Mesothelial cell of epicardium (in vitro differentiated cells): ENCODE measurements at regions not wholly inside any gene's neighbourhood (a gene's known extent, or its start where the extent isn't known, plus 50 kb on each side); places are given as distances from the start of the nearest gene placed in this dataset.

Source experiments
- DNase-seq, 2 experiments: peaks; one replicate each; pipeline ENCODE4 v3.0.0; 2021; ENCODE audit warnings: low spot score in 2 of 2; ENCODE audit not compliant: unreplicated experiment in 2 of 2
- H3K27ac Mint-ChIP-seq: 2 replicates; pipeline ENCODE4 v1.8.0; 2021; ENCODE audit warnings: mixed read lengths
- H3K27me3 Mint-ChIP-seq: 2 replicates; pipeline ENCODE4 v1.8.0; 2021; ENCODE audit warnings: low read depth, mixed read lengths
- H3K36me3 Mint-ChIP-seq: 2 replicates; pipeline ENCODE4 v1.8.0; 2021; ENCODE audit warnings: mixed read lengths
- H3K4me1 Mint-ChIP-seq: 2 replicates; pipeline ENCODE4 v1.8.0; 2021; ENCODE audit warnings: mixed read lengths
- H3K4me3 Mint-ChIP-seq: 2 replicates; pipeline ENCODE4 v1.8.0; 2021; ENCODE audit warnings: mild to moderate bottlenecking, moderate library complexity, mixed read lengths
- H3K9me3 Mint-ChIP-seq: 2 replicates; pipeline ENCODE4 v1.8.0; 2021; ENCODE audit warnings: mixed read lengths
- TF ChIP-seq, protein P1 (sequence below): fragments of 200-600 bp; sonication (generic); IDR thresholded peaks from one replicate; pipeline ENCODE4 v1.5.0; 2021; ENCODE audit warnings: antibody characterized with exemption; ENCODE audit not compliant: unreplicated experiment

- H3K4me3 Mint-ChIP-seq = no peak overlapping the region
Observed at GRCh38 chr15:31274496-31275330, 51.9 kb upstream of the KLF13 start.

DNA sequence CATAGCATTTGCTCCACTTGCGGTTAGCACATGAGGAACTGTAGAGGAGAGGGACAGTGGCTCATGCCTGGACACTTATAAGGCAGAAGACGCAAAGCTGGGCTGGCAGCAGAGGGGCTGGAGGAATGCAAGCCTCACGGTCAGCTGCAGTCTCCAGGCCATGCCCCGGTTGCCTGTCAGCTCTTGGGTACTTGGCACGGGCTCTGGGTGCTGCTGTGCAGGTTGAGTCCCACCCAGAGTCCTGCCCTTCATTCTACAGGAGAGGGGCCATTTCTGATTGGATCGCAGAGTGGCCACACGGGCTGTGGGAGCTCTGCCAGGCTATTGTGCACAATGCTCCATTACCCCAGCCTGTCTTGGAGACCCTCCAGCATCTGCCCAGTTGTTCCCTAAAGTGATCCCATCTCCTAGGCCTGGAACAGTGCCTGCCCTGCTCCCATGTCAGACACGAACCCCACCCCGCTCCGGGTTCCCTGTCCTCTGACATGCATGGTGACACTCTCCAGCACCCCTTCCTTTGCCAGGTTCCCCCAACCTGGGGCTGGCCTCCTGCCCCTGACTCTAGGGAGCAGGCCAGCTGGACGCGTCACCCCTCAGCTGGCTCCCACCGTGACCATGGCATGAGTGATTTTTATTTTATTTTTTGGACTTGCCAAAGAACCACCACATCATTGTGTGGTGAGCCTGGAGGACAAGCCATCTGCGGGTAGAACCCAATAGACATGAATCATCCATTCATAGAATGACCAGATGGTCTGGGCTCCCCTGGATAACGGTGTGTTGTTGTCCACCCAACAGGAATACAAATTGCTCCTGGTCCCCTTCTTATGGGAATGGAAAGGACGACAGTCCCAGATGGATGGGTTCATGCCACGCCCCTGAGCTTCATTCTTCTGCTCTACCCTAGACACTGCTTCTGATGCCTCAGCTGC is 51.0 kb upstream of the KLF13 start:
- peak in 1 of 2 experiments; percentile 35 for DNase-seq
- TF ChIP-seq, protein P1, sequence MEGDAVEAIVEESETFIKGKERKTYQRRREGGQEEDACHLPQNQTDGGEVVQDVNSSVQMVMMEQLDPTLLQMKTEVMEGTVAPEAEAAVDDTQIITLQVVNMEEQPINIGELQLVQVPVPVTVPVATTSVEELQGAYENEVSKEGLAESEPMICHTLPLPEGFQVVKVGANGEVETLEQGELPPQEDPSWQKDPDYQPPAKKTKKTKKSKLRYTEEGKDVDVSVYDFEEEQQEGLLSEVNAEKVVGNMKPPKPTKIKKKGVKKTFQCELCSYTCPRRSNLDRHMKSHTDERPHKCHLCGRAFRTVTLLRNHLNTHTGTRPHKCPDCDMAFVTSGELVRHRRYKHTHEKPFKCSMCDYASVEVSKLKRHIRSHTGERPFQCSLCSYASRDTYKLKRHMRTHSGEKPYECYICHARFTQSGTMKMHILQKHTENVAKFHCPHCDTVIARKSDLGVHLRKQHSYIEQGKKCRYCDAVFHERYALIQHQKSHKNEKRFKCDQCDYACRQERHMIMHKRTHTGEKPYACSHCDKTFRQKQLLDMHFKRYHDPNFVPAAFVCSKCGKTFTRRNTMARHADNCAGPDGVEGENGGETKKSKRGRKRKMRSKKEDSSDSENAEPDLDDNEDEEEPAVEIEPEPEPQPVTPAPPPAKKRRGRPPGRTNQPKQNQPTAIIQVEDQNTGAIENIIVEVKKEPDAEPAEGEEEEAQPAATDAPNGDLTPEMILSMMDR = no peak
- no peaks in the 10 kb centered on the region for H3K27me3 Mint-ChIP-seq
- H3K36me3 Mint-ChIP-seq = no peaks in the 10 kb centered on the region
- H3K4me3 Mint-ChIP-seq = no peak overlapping the region
- H3K9me3 Mint-ChIP-seq = no peaks in the 10 kb centered on the region
- H3K4me1 Mint-ChIP-seq = peaks cover 27% of the 10 kb centered on the region
- peak overlapping the region; percentile 56 for H3K27ac Mint-ChIP-seq

More at GRCh38 chr15:31274496-31275330, 51.9 kb upstream of the KLF13 start:
- DNase-seq = peak in 1 of 2 experiments; percentile 36
- no peaks in the 10 kb centered on the region for H3K27me3 Mint-ChIP-seq
- H3K36me3 Mint-ChIP-seq = no peaks in the 10 kb centered on the region
- no peaks in the 10 kb centered on the region for H3K9me3 Mint-ChIP-seq
- peaks cover 20% of the 10 kb centered on the region for H3K4me1 Mint-ChIP-seq
- TF ChIP-seq, protein P1 = no peak
- H3K27ac Mint-ChIP-seq = peak overlapping the region; percentile 56

DNA sequence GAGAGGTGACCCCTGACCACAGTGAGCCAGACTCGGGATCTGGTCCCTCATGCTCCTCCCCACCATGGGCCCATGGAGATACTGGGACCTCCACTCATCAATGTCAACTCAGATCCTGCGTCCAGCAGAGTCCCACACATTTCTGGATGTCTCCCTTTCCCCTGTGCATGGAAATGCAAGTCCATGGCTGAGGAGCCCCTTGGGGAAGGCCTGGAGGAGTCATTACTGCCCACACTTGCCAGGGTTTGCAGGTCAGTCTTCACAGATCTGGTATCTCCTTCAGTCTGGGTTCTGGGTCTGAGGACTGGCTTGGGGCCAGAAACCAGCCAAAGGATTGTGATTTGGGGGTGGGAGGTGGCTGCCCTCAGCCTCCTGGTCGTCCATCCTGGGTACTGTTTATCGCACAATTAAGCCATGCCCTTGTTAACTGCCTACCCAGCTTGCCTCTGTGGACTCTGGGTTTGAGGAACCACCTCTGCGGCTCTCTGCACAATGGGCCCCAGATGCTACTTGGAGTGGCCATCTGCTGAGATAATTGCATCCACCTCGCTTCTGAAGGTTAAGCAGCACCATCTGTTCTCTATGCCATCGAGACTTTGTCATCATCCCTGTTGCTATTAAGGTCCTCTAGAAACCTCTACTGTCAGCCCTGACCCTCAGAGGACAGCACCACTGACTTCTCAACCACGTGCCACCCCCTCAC is 49.9 kb upstream of the KLF13 start:
- H3K27ac Mint-ChIP-seq = no peak overlapping the region
- peaks cover 32% of the 10 kb centered on the region for H3K4me1 Mint-ChIP-seq
- H3K36me3 Mint-ChIP-seq = no peaks in the 10 kb centered on the region
- no peaks in the 10 kb centered on the region for H3K27me3 Mint-ChIP-seq
- no peak for DNase-seq
- no peaks in the 10 kb centered on the region for H3K9me3 Mint-ChIP-seq
- TF ChIP-seq, protein P1 = no peak
- H3K4me3 Mint-ChIP-seq = no peak overlapping the region
